ENCODE measurements at regions not wholly inside any gene's neighbourhood (a gene's known extent, or its start where the extent isn't known, plus 50 kb on each side); places are given as distances from the start of the nearest gene placed in this dataset.
"Not testable (repeated sequence)": the region's sequence is repeated elsewhere in the genome, so short reads cannot be mapped to it uniquely, and the experiment has no call there.

DNA sequence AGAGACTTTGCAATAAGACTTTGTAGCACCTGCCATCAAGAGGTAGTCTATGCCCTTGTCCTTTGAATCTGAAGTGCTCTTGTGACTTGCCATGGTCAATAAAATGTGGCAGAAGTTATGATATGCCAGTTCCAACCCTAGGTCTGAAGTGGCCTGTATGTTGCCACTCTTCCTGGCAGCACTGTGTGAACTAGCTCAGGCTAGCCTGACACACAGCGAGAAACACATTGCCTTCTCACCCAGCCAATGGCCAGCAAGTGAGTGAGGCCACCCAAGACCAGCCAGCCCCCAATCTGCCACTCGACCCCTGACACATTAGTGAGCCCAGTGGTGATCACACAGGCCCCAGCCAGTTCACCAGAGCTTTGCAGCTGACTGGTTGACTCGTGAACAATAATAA, 52.7 kb upstream of the OSMR start:
- DNase-seq = no peak

DNA sequence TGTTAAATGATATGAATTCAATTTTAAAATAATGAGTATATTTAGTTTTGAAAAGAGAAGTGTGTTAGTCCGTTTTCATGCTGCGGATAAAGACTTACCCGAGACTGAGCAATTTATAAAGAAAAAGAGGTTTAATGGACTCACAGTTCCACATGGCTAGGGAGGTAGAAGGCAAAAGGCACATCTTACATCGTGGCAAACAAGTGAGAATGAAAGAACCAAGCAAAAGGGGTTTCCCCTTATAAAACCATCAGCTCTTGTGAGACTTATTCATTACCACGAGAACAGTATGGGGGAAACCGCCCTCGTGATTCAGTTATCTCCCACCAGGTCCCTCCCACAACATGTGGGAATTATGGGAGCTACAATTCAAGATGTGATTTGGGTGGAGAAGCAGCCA, 51.8 kb upstream of the OSMR start:
- DNase-seq = not testable (repeated sequence)

DNA sequence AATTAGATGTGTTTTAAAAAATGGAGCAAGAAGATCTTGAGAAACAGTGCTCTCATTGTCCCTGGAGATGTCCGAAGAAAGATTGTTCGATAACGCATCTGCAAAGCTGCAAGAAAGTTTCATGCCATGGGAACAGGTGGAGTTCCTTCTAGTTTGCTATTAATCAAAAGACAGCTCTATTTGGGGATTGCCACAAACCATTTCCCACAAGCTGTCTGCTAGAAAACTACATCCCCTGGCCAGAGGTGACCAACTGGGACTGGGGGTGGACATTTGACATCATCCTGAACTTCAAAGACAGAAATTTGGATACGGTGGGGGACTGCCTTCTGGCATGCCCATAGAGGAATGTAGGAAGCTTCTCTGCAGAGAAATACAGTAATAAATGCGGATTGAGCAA, 50.8 kb upstream of the OSMR start:
- DNase-seq = no peak

DNA sequence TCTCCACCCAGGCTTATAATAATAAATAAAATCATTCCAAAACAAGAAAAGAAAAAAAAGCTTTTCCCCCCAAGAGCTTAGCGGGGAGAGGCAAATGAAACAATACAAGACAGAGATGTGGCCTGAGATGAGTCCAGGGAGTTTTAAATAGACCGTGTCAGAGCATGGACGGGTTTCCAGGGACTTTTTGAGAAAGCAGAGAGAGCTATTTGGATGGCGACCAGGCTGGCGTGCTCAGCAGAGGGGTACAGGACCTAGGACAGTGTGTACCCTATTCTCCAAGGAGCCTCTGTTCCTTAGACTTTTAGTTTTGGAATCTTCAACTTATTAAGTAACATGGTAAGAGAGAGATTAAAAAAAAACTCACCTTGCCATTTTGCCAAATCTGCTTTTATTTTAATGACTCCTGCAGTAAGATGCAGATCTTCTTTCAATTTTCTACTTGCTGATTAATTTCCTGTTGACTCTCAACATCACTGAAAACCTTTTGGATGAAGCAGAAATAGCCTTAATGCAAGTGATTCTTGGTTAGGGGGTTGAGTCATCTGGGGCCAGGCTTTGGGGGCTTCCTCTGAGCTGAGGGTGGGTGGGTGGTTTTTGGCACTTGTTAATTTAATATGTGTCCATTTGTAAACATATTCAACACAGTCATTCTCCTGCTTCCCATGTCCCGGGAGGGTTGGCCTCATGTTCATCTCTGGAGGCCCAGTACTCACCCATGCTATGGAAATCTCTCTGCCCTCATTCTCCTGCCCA, 49.6 kb upstream of the OSMR start:
- no peak for DNase-seq

Data from skin of body (tissue), 1 donor.